ENCODE measurements at regions not wholly inside any gene's neighbourhood (a gene's known extent, or its start where the extent isn't known, plus 50 kb on each side); places are given as distances from the start of the nearest gene placed in this dataset.
A peak's percentile ranks its signal among the peaks of the same experiment; 100 is the strongest.

DNA sequence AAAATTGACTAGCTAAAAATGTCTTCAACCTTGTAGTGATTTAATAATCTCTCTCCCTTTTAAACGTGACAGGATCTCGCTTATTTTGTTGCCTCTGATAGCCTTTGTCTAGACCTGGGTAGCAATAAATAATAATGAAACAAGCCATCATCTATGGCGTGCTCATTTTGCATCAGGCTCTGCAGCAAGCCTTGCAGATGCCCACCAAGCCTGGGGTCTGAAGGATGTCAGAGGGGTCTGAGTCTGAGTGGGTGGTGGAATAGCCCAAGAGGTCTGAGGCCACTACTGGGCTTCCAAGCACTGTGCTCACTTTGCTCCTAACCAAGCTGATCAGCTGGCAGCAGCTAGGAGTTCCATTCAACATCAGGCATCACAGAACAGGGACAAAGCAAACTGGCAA lies 109.4 kb downstream of the GYPC start:
- H3K9me3 ChIP-seq (replicated peaks) = 0 out of 2 replicates have a peak, but pooled peaks cover 2% of the 10 kb centered on the region
- no peaks in the 10 kb centered on the region for H3K4me1 ChIP-seq (replicated peaks)
- no peaks in the 10 kb centered on the region for H3K36me3 ChIP-seq
- no peak overlapping the region for H3K27ac ChIP-seq
- H3K27me3 ChIP-seq (replicated peaks) = 0 out of 2 replicates have a peak, but pooled peaks cover 3% of the 10 kb centered on the region
- no peak overlapping the region for H3K4me3 ChIP-seq
- DNase-seq (ENCODE audit: low read depth in 1 of 2, low spot score in 2 of 2) = peak in 1 of 2 experiments; percentile 6

- no peaks in the 10 kb centered on the region for H3K4me1 ChIP-seq (replicated peaks)
- no peak overlapping the region for H3K4me3 ChIP-seq
- H3K36me3 ChIP-seq = no peaks in the 10 kb centered on the region
- 0 out of 2 replicates have a peak, but pooled peaks cover 2% of the 10 kb centered on the region for H3K9me3 ChIP-seq (replicated peaks)
- peak in 1 of 2 experiments; percentile 16 for DNase-seq (ENCODE audit: low read depth in 1 of 2, low spot score in 2 of 2)
- no peak overlapping the region for H3K27ac ChIP-seq
- H3K27me3 ChIP-seq (replicated peaks) = 0 out of 2 replicates have a peak, but pooled peaks cover 3% of the 10 kb centered on the region
These were observed 110.5 kb downstream of the GYPC start for GRCh38 chr2:126766295-126766968.

DNA sequence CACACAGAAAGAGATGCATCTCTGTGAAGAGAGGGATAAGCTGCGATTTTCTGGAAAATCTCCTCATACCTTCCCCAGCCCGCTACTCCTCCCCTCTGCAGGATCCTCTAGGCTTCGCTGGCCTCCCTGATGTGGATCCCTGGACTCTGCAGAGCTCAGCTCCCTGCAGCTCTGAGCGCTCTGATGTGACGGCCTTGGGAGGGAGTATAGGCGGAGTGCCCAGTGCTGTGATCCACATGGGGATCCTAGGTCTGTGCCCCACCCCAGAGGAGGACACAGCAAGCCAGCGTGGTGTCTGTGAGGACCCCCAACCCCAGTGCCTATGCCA lies 111.0 kb downstream of the GYPC start:
- no peaks in the 10 kb centered on the region for H3K36me3 ChIP-seq
- H3K4me1 ChIP-seq (replicated peaks) = no peaks in the 10 kb centered on the region
- no peak overlapping the region for H3K4me3 ChIP-seq
- no peak for DNase-seq (ENCODE audit: low read depth in 1 of 2, low spot score in 2 of 2)
- 0 out of 2 replicates have a peak, but pooled peaks cover 2% of the 10 kb centered on the region for H3K9me3 ChIP-seq (replicated peaks)
- 0 out of 2 replicates have a peak, but pooled peaks cover 3% of the 10 kb centered on the region for H3K27me3 ChIP-seq (replicated peaks)
- no peak overlapping the region for H3K27ac ChIP-seq

DNA sequence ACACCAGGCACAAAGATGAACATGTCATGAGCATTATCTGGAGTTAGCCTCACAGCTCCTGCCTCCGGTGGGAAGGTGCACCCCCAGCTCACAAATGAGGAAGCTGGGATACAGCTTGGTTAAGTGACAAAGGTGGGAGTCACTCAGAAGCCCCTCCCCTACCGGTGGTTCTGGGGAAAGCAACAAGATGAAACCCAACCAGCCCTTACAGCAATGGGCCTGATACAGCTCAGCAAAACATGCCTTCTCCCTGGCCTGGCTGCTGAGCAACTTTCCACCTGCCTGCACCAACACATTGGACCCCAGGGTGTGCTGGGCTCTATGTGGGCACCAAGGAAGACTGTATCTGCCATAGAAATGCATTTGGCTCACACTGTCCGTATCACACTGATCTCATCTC lies 113.2 kb downstream of the GYPC start:
- Histone ChIP-seq H3K27ac (no peak overlapping the region), H3K4me3 (no peak overlapping the region), H3K36me3 (no peaks in the 10 kb centered on the region), H3K4me1 (replicated peaks) (no peaks in the 10 kb centered on the region), H3K9me3 (replicated peaks) (no peaks in the 10 kb centered on the region), H3K27me3 (replicated peaks) (no peaks in the 10 kb centered on the region)
- no peak for DNase-seq (ENCODE audit: low read depth in 1 of 2, low spot score in 2 of 2)

- Histone ChIP-seq H3K27ac (no peak overlapping the region), H3K27me3 (replicated peaks) (0 out of 2 replicates have a peak, but pooled peaks cover 4% of the 10 kb centered on the region), H3K4me1 (replicated peaks) (no peaks in the 10 kb centered on the region), H3K4me3 (no peak overlapping the region), H3K9me3 (replicated peaks) (no peaks in the 10 kb centered on the region), H3K36me3 (no peaks in the 10 kb centered on the region)
- DNase-seq (ENCODE audit: low read depth in 1 of 2, low spot score in 2 of 2) = no peak
These were observed 114.5 kb downstream of the GYPC start for GRCh38 chr2:126770466-126770865.

- DNase-seq (ENCODE audit: low read depth in 1 of 2, low spot score in 2 of 2) = no peak
- Histone ChIP-seq H3K9me3 (replicated peaks) (no peaks in the 10 kb centered on the region), H3K4me1 (replicated peaks) (no peaks in the 10 kb centered on the region), H3K27ac (no peak overlapping the region), H3K4me3 (no peak overlapping the region), H3K27me3 (replicated peaks) (0 out of 2 replicates have a peak, but pooled peaks cover 7% of the 10 kb centered on the region), H3K36me3 (no peaks in the 10 kb centered on the region)
These were observed 115.1 kb downstream of the GYPC start for GRCh38 chr2:126771094-126771493.

GRCh38 chr2:126771501-126772195 lies 115.7 kb downstream of the GYPC start:
- no peak for DNase-seq (ENCODE audit: low read depth in 1 of 2, low spot score in 2 of 2)
- peaks cover 10% of the 10 kb centered on the region; the same call in 1 of the 2 replicates for H3K27me3 ChIP-seq (replicated peaks)
- no peak overlapping the region for H3K27ac ChIP-seq

DNA sequence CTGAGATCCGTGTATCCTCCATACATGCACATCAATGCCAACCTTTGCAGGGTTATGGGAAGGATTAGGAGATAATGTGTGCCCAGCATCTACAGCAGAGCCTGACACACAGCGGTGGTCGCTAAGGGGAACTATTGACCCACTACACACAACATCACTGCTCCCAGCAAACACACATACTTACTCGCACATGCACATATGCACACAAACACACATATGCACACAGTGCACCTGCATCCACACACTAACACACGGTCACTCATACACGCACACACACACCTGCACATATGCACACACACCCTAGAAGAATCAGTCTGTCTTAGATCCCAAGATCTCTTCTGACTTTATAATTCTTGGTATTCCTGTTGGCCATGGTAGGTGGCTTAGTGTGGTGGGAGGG lies 118.3 kb downstream of the GYPC start:
- Histone ChIP-seq H3K36me3 (no peaks in the 10 kb centered on the region), H3K27me3 (replicated peaks) (peaks cover 19% of the 10 kb centered on the region), H3K4me3 (no peak overlapping the region), H3K27ac (no peak overlapping the region), H3K9me3 (replicated peaks) (no peaks in the 10 kb centered on the region), H3K4me1 (replicated peaks) (peaks cover 6% of the 10 kb centered on the region)
- no peak for DNase-seq (ENCODE audit: low read depth in 1 of 2, low spot score in 2 of 2)

More at GRCh38 chr2:126771501-126772195, 115.7 kb downstream of the GYPC start:
- Histone ChIP-seq H3K9me3 (replicated peaks) (no peaks in the 10 kb centered on the region), H3K4me3 (no peak overlapping the region), H3K36me3 (no peaks in the 10 kb centered on the region), H3K4me1 (replicated peaks) (no peaks in the 10 kb centered on the region)

DNA sequence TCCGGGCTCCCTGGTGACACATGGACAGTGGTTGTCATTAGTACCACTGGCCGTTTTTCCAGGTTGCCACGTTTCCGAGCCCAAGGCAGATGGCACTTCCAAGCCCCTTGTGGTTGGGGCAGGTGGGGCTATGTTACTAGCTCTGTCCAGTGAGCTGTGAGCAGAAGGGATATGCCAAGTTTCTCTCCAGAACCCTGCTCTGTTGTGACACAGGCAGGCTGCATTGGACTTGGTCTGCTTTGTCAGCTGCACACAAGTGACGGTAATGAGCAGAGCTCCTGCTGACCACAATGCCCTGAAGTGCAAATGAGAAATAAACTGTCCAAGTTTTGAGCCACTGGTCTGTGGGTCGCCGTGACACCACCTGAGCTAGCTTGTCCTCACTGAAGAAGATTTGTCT lies 118.8 kb downstream of the GYPC start:
- no peak overlapping the region for H3K27ac ChIP-seq
- DNase-seq (ENCODE audit: low read depth in 1 of 2, low spot score in 2 of 2) = no peak
- no peaks in the 10 kb centered on the region for H3K36me3 ChIP-seq
- no peaks in the 10 kb centered on the region for H3K9me3 ChIP-seq (replicated peaks)
- H3K4me3 ChIP-seq = no peak overlapping the region
- H3K4me1 ChIP-seq (replicated peaks) = peaks cover 6% of the 10 kb centered on the region
- peaks cover 19% of the 10 kb centered on the region for H3K27me3 ChIP-seq (replicated peaks)

GRCh38 chr2:126775300-126775985 lies 119.5 kb downstream of the GYPC start:
- no peaks in the 10 kb centered on the region for H3K9me3 ChIP-seq (replicated peaks)
- peaks cover 19% of the 10 kb centered on the region for H3K27me3 ChIP-seq (replicated peaks)
- peaks cover 6% of the 10 kb centered on the region for H3K4me1 ChIP-seq (replicated peaks)
- no peak overlapping the region for H3K27ac ChIP-seq
- H3K4me3 ChIP-seq = no peak overlapping the region
- H3K36me3 ChIP-seq = no peaks in the 10 kb centered on the region
- no peak for DNase-seq (ENCODE audit: low read depth in 1 of 2, low spot score in 2 of 2)

- DNase-seq (ENCODE audit: low read depth in 1 of 2, low spot score in 2 of 2) = no peak
- Histone ChIP-seq H3K4me3 (no peak overlapping the region), H3K36me3 (no peaks in the 10 kb centered on the region), H3K4me1 (replicated peaks) (peaks cover 6% of the 10 kb centered on the region), H3K27ac (no peak overlapping the region), H3K27me3 (replicated peaks) (peaks cover 19% of the 10 kb centered on the region), H3K9me3 (replicated peaks) (no peaks in the 10 kb centered on the region)
These were observed 120.3 kb downstream of the GYPC start for GRCh38 chr2:126776255-126776654.

- Histone ChIP-seq H3K4me1 (replicated peaks) (peaks cover 6% of the 10 kb centered on the region), H3K9me3 (replicated peaks) (no peaks in the 10 kb centered on the region), H3K4me3 (no peak overlapping the region), H3K27me3 (replicated peaks) (peaks cover 19% of the 10 kb centered on the region), H3K27ac (no peak overlapping the region), H3K36me3 (no peaks in the 10 kb centered on the region)
- DNase-seq (ENCODE audit: low read depth in 1 of 2, low spot score in 2 of 2) = peak; percentile 42 to 66
These were observed 121.0 kb downstream of the GYPC start for GRCh38 chr2:126776692-126777619.

DNA sequence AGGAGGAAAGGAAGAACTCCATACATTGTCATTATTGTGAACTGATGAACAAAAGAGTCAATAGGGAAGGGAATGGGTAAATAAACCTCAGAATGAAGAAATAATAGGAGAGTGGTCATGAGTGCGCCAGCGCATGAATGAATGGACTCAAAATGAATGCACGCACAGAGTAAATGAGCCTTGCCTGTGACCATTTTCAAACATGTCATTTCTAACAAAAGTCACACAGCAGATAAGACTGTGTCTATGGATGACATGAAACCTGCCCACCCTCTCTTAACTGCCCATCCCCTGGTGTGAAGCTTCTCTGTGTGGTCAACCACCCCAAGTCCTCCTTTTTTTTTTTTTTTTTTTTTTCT lies 121.1 kb upstream of the TEX51 start:
- no peaks in the 10 kb centered on the region for H3K36me3 ChIP-seq
- H3K4me1 ChIP-seq (replicated peaks) = peaks cover 6% of the 10 kb centered on the region
- DNase-seq (ENCODE audit: low read depth in 1 of 2, low spot score in 2 of 2) = peak in 1 of 2 experiments; percentile 9
- no peaks in the 10 kb centered on the region for H3K9me3 ChIP-seq (replicated peaks)
- no peak overlapping the region for H3K4me3 ChIP-seq
- H3K27ac ChIP-seq = no peak overlapping the region
- H3K27me3 ChIP-seq (replicated peaks) = peaks cover 19% of the 10 kb centered on the region
